Gastroesophageal sphincter (tissue), 3 donors: ENCODE measurements at regions not wholly inside any gene's neighbourhood (a gene's known extent, or its start where the extent isn't known, plus 50 kb on each side); places are given as distances from the start of the nearest gene placed in this dataset.

ENCODE experiments used
- CTCF ChIP-seq, 4 experiments: fragments of 200-600 bp in 2 of 4; fragments of 450-650 bp in 2 of 4; sonication (generic) in 1 of 4; IDR thresholded peaks; one replicate each; pipeline ENCODE4 v1.5.1; 2017 to 2019; ENCODE audit warnings: antibody characterized with exemption in 4 of 4, mild to moderate bottlenecking in 2 of 4, moderate library complexity in 2 of 4
- EP300 ChIP-seq: sonication (generic); formaldehyde crosslinking; IDR thresholded peaks from one replicate; pipeline ENCODE4 v1.6.1; 2017; ENCODE audit warnings: antibody characterized with exemption, mild to moderate bottlenecking
- POLR2A ChIP-seq, 2 donors: fragments of 450-650 bp; IDR thresholded peaks; one replicate each; pipeline ENCODE4 v1.6.1; 2017; ENCODE audit warnings: antibody characterized with exemption in 2 of 2, mild to moderate bottlenecking in 2 of 2, moderate library complexity in 1 of 2
- POLR2AphosphoS5 ChIP-seq: sonication (generic); formaldehyde crosslinking; IDR thresholded peaks from one replicate; pipeline ENCODE4 v1.6.1; 2017; ENCODE audit warnings: antibody characterized with exemption

- TF ChIP-seq CTCF (IDR thresholded peaks at IDR 0.05) (no peak), POLR2AphosphoS5 (no peak), POLR2A (IDR thresholded peaks at IDR 0.05) (no peak), EP300 (no peak)
These were observed 144.6 kb upstream of the SATB2 start for GRCh38 chr2:199602271-199602895.
